ENCODE measurements at regions not wholly inside any gene's neighbourhood (a gene's known extent, or its start where the extent isn't known, plus 50 kb on each side); places are given as distances from the start of the nearest gene placed in this dataset.

DNA sequence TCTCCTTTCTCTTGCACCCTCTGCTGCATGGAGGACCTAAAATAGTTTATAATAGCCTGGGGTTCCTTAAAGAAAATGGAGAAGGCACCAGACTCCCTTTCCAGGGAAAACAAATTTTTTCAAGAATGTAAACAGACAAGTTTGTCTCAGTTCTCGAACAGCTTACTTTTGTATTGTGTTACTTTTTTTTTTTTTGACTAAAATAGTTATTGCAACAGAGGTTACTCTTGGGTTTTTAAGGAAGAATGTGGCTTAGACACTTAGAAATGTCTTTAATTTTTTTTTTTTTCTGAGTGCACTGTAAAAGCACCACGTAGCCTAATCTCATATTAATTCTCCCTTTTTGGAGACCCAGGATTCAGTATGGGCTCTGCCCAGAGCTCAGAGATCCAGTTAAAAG lies 148.7 kb upstream of the CARMIL1 start:
- TF ChIP-seq, protein P1, sequence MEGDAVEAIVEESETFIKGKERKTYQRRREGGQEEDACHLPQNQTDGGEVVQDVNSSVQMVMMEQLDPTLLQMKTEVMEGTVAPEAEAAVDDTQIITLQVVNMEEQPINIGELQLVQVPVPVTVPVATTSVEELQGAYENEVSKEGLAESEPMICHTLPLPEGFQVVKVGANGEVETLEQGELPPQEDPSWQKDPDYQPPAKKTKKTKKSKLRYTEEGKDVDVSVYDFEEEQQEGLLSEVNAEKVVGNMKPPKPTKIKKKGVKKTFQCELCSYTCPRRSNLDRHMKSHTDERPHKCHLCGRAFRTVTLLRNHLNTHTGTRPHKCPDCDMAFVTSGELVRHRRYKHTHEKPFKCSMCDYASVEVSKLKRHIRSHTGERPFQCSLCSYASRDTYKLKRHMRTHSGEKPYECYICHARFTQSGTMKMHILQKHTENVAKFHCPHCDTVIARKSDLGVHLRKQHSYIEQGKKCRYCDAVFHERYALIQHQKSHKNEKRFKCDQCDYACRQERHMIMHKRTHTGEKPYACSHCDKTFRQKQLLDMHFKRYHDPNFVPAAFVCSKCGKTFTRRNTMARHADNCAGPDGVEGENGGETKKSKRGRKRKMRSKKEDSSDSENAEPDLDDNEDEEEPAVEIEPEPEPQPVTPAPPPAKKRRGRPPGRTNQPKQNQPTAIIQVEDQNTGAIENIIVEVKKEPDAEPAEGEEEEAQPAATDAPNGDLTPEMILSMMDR (IDR thresholded peaks at IDR 0.05): no peak
- TF ChIP-seq POLR2A (IDR thresholded peaks at IDR 0.05) (no peak), EP300 (IDR thresholded peaks at IDR 0.05) (no peak), POLR2AphosphoS5 (IDR thresholded peaks at IDR 0.05) (no peak)
